NCI-H524 treated with DMSO at 0.1 percent for 48 hours (cell line): ENCODE measurements at regions not wholly inside any gene's neighbourhood (a gene's known extent, or its start where the extent isn't known, plus 50 kb on each side); places are given as distances from the start of the nearest gene placed in this dataset.
"Not testable (repeated sequence)": the region's sequence is repeated elsewhere in the genome, so short reads cannot be mapped to it uniquely, and the experiment has no call there.

ENCODE experiments used
- DNase-seq: peaks from one replicate; lab custom pipeline; 2025; lab: John Stamatoyannopoulos, UW

GRCh38 chrX:99413317-99413716 lies 996.8 kb downstream of the PCDH19 start:
- DNase-seq: no peak

DNA sequence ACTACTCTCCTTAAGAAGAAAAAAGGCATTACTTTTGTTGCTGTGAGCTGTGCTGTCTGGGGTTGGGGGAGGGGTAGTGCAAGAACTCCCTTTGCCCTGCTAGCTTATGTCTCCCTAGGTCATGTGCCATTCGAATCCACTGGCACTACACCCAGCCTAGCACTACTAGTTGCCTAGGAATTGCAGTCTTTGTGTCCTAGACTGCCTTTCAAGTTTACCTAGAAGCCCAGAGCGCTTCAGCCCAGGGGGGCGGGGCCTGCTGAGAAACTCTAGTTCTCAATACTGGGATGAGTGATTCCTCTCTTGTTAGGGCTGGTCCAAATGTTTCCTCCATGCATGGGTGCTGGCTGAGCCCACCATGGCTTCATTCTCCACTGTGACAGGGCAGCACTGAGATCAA lies 1011.5 kb downstream of the PCDH19 start:
- DNase-seq: no peak

DNA sequence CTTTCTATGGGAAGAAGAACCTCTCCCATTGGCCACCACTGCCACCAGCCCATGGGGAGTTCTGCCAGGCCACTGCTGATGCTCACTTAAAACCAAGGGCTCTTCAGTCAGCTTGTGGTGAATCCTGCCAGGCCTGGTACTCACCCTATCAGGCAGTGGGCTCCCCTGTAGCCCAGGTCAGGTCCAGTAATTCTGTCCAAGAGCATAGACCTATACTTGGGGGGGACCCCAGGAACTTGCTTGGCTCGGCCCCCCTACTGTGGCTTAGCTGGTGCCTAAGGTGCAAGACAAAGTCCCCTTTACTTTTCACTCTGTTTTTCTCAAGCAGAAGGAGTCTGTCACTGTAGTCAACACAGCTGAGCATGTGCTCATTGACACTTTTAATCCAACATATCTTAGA lies 1012.2 kb downstream of the PCDH19 start:
- no peak for DNase-seq

DNA sequence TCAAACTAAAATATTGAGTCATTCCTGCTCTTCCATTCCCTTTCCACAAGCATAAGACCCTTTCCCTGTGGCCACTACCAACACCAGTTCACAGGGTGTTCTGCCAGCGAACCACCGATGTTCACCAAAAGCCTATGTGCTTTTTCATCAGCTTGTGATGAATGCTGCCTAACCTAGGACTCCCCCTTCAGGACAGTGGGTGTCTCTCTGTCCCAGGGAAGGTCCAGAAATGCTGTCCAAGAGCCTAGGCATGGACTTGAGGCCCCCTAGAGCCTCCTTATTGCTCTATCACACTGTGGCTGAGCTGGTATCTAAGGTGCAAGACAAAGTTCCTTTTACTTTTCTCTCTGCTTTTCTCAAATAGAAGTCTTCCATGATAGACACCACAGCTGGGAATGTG lies 1015.6 kb downstream of the PCDH19 start:
- no peak for DNase-seq

- no peak for DNase-seq
These were observed 1025.3 kb downstream of the PCDH19 start for GRCh38 chrX:99384594-99385374.

DNA sequence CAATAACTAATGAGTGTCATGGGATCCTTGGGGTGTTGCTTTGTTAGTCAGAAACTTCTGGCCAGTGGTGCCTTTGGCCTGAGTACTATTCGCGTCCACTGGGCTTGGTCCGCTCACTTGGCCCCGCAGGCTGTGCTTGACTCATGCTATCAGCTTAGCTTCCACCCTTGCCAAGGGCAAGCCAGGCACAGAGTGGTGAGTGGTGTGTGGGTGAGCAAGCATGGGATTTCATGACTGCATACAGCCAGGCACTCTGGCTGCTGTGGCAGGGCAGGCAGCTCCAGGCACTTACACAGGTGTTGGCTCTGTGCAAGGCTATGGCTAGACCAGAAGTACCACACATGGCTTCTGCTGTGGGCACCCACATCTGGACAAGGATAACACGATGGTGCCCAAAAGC lies 1026.3 kb downstream of the PCDH19 start:
- DNase-seq: no peak

GRCh38 chrX:99371976-99372595 lies 1038.0 kb downstream of the PCDH19 start:
- DNase-seq: no peak

GRCh38 chrX:99353412-99353811 lies 1056.7 kb downstream of the PCDH19 start:
- no peak for DNase-seq

DNA sequence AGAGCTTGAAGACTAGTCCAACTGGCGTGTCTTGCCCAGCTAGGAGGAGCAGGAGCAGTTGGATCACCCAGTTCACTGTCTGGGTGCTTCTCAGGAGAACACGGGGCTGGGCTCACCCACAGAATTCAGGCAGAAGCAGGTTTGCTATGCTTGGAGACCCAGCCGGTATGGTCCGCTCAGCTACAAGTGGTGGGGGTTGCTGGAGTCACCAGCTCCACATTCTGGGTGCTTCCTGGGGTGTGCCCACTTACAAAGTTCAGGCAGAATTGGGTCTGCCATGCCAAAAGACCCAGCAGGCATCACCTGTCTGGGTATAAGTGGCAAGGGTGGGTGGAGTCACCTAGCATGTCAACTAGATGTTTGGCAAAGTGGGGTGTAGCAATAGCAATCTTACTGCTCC lies 1061.8 kb downstream of the PCDH19 start:
- no peak for DNase-seq

DNA sequence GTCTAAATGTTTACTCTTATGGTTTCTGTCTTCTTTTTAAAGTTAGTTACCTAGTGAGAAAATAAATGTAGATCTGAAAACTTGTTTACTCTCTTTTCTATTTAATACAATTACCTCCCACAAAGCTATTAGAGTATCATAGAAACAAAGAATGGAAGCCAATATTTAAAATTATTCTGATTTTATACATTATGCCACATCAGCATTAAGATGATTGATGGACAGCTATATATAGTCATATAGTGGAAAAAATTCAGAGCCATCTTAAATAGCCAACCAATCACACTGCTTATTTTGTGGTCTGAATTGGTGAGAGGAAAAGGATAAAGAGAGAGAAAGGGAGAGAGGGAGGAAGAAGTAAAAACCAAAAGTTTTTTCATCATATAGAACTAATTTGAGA lies 1101.8 kb downstream of the PCDH19 start:
- DNase-seq: no peak

- DNase-seq: no peak
These were observed 1104.5 kb downstream of the PCDH19 start for GRCh38 chrX:99305573-99305972.

GRCh38 chrX:99301990-99302389 lies 1108.1 kb downstream of the PCDH19 start:
- peak; percentile 48 for DNase-seq

DNA sequence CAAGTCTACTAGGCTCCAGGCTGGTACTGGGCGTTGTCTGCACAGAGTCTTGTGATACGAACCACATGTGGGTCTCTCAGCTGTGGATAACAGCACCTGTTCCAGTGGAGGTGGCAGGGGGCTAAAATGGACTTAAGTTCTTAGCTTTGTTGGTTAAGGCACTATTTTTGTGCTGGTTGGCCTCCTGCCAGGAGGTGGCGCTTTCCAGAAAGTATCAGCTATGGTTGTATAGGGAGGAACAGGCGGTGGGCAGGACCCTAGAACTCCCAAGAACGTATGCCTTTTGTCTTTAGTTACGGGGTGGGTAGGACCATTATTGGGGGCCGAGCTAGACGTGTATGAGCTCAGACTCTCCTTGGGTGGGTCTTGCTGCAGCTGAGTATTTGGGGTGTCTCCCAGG lies 1138.4 kb downstream of the PCDH19 start:
- no peak for DNase-seq

- no peak for DNase-seq
These were observed 1143.8 kb downstream of the PCDH19 start for GRCh38 chrX:99266255-99266654.

- DNase-seq: no peak
These were observed 1161.9 kb downstream of the PCDH19 start for GRCh38 chrX:99248180-99248579.

- no peak for DNase-seq
These were observed 1168.1 kb downstream of the PCDH19 start for GRCh38 chrX:99242001-99242400.

GRCh38 chrX:99234384-99234783 lies 1175.7 kb downstream of the PCDH19 start:
- DNase-seq: not testable (repeated sequence)

GRCh38 chrX:99192421-99192820 lies 1217.7 kb downstream of the PCDH19 start:
- DNase-seq: no peak

DNA sequence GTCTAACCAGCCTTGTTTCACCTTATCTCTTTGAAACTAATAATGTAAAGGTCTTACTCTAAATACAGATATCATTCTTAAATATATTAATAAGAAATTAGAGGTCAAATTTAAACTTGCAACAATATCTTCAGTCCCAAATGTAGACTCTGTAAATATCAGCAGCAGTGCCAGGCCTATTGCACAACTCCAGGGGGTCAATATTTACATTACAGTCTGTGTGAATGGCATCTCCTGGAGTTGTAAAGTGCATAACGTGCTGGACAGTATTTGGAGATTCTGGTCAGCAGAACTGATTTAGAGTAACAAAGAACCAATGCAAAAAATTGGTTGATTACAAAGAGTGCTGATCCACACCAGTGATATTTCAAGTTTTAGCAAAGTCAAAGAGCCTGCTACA lies 1225.9 kb downstream of the PCDH19 start:
- DNase-seq: no peak

GRCh38 chrX:99172958-99173357 lies 1237.1 kb downstream of the PCDH19 start:
- DNase-seq: no peak

GRCh38 chrX:99142745-99143144 lies 1267.3 kb downstream of the PCDH19 start:
- DNase-seq: no peak

- DNase-seq: no peak
These were observed 1272.6 kb downstream of the PCDH19 start for GRCh38 chrX:99137488-99137887.

- DNase-seq: no peak
These were observed 1293.1 kb downstream of the PCDH19 start for GRCh38 chrX:99117011-99117410.
